Liver (tissue), 7 donors: ENCODE measurements at regions not wholly inside any gene's neighbourhood (a gene's known extent, or its start where the extent isn't known, plus 50 kb on each side); places are given as distances from the start of the nearest gene placed in this dataset.

ENCODE experiments used
- DNase-seq: peaks from one replicate; pipeline ENCODE4 v3.0.0-alpha.2; 2017; ENCODE audit warnings: low spot score
- H3K27ac ChIP-seq, 2 donors: one replicate each; pipeline ENCODE4 v1.7.0; 2013; ENCODE audit warnings: inconsistent platforms in 2 of 2, low read length in 2 of 2, control low read depth in 1 of 2, low read depth in 1 of 2, mild to moderate bottlenecking in 1 of 2
- H3K27me3 ChIP-seq, 4 donors: one replicate each; pipeline versions ENCODE4 v1.6.1 to v1.7.0; 2013; ENCODE audit warnings: low read length in 3 of 4, inconsistent platforms in 1 of 4, mild to moderate bottlenecking in 1 of 4, moderate library complexity in 1 of 4; ENCODE audit not compliant: control insufficient read depth in 4 of 4, insufficient read depth in 4 of 4
- H3K36me3 ChIP-seq, 4 donors: one replicate each; pipeline versions ENCODE4 v1.6.1 to v1.7.0; 2013; ENCODE audit warnings: low read length in 3 of 4, mild to moderate bottlenecking in 3 of 4, low read depth in 1 of 4, moderate library complexity in 1 of 4; ENCODE audit not compliant: control insufficient read depth in 4 of 4, insufficient read depth in 3 of 4
- H3K4me1 ChIP-seq, 4 donors: one replicate each; pipeline versions ENCODE4 v1.6.1 to v1.7.0; 2013; ENCODE audit warnings: low read length in 3 of 4, mild to moderate bottlenecking in 3 of 4, moderate library complexity in 1 of 4; ENCODE audit not compliant: control insufficient read depth in 4 of 4, insufficient read depth in 4 of 4
- H3K4me3 ChIP-seq, 3 donors: one replicate each; pipeline versions ENCODE4 v1.6.1 to v1.7.0; 2013; ENCODE audit warnings: low read length in 3 of 3, control low read depth in 1 of 3, low read depth in 1 of 3, mild to moderate bottlenecking in 1 of 3
- H3K9ac ChIP-seq, 2 donors: one replicate each; pipeline ENCODE4 v1.7.0; 2013; ENCODE audit warnings: low read length in 2 of 2, mild to moderate bottlenecking in 2 of 2, moderate library complexity in 2 of 2, control low read depth in 1 of 2, low read depth in 1 of 2
- H3K9me3 ChIP-seq, 4 donors: one replicate each; pipeline versions ENCODE4 v1.6.1 to v1.7.0; 2013; ENCODE audit warnings: low read length in 3 of 4; ENCODE audit not compliant: control insufficient read depth in 4 of 4
- ATF3 ChIP-seq: IDR thresholded peaks from 2 replicates; pipeline ENCODE4 v1.6.1; 2016; ENCODE audit warnings: antibody characterized with exemption
- EGR1 ChIP-seq, 2 donors: IDR thresholded peaks; 2 replicates each; pipeline ENCODE4 v1.6.1; 2016 to 2018; ENCODE audit warnings: antibody characterized with exemption in 2 of 2, low read depth in 2 of 2
- FOXA1 ChIP-seq: IDR thresholded peaks from 2 replicates; pipeline ENCODE4 v1.6.1; 2016; ENCODE audit warnings: antibody characterized with exemption
- FOXA2 ChIP-seq: IDR thresholded peaks from 2 replicates; pipeline ENCODE4 v1.6.1; 2016; ENCODE audit warnings: antibody characterized with exemption
- HNF4A ChIP-seq, 2 donors: conservative IDR thresholded peaks; 2 replicates each; pipeline ENCODE4 v1.6.1; 2016; ENCODE audit warnings: antibody characterized with exemption in 2 of 2, mild to moderate bottlenecking in 2 of 2
- HNF4G ChIP-seq: IDR thresholded peaks from 2 replicates; pipeline ENCODE4 v1.6.1; 2016; ENCODE audit warnings: antibody characterized with exemption
- JUND ChIP-seq, 2 donors: IDR thresholded peaks; 2 replicates each; pipeline ENCODE4 v1.6.1; 2016; ENCODE audit warnings: antibody characterized with exemption in 2 of 2
- MAX ChIP-seq: IDR thresholded peaks from 2 replicates; pipeline ENCODE4 v1.6.1; 2016; ENCODE audit warnings: antibody characterized with exemption
- NR2F2 ChIP-seq: IDR thresholded peaks from 2 replicates; pipeline ENCODE4 v1.6.1; 2016; ENCODE audit warnings: antibody characterized with exemption
- RAD21 ChIP-seq, 2 donors: IDR thresholded peaks; 2 replicates each; pipeline ENCODE4 v1.6.1; 2016; ENCODE audit warnings: antibody characterized with exemption in 2 of 2, mild to moderate bottlenecking in 2 of 2
- REST ChIP-seq: IDR thresholded peaks from 2 replicates; pipeline ENCODE4 v1.6.1; 2016; ENCODE audit warnings: antibody characterized with exemption, mild to moderate bottlenecking
- RXRA ChIP-seq, 2 donors: IDR thresholded peaks; 2 replicates each; pipeline ENCODE4 v1.6.1; 2017 to 2018; ENCODE audit warnings: antibody characterized with exemption in 2 of 2, mild to moderate bottlenecking in 1 of 2
- SP1 ChIP-seq: IDR thresholded peaks from 2 replicates; pipeline ENCODE4 v1.6.1; 2018; ENCODE audit warnings: antibody characterized with exemption, mild to moderate bottlenecking
- TAF1 ChIP-seq: conservative IDR thresholded peaks from 2 replicates; pipeline ENCODE4 v1.6.1; 2016; ENCODE audit warnings: antibody characterized with exemption, mild to moderate bottlenecking
- YY1 ChIP-seq: IDR thresholded peaks from 2 replicates; pipeline ENCODE4 v1.6.1; 2016; ENCODE audit warnings: antibody characterized with exemption, mild to moderate bottlenecking
- ZBTB33 ChIP-seq: IDR thresholded peaks from 2 replicates; pipeline ENCODE4 v1.6.1; 2016; ENCODE audit warnings: antibody characterized with exemption
- WGBS: extraction: QIAGEN DNeasy Blood & Tissue Kit; methylation state at CpG from one replicate; pipeline ENCODE4 v1.1.7; 2013; 5-methylcytosine and 5-hydroxymethylcytosine counted together
- donor health status: healthy.
- donor health status: healthy.
- donor health status: healthy.
- donor health status: healthy.

- no peak for TF ChIP-seq ZBTB33
- TF ChIP-seq FOXA2: no peak
- no peak for TF ChIP-seq RAD21 (IDR thresholded peaks at IDR 0.05)
- no peak for TF ChIP-seq YY1
- no peak for TF ChIP-seq EGR1 (IDR thresholded peaks at IDR 0.05; ENCODE audit: low read depth in 2 of 2)
- TF ChIP-seq NR2F2: no peak
- TF ChIP-seq TAF1: no peak
- TF ChIP-seq HNF4A (conservative IDR thresholded peaks at IDR 0.05): no peak
- TF ChIP-seq ATF3: no peak
Measured at GRCh38 chr12:103144278-103144677, 186.8 kb downstream of the ASCL1 start (continued).

GRCh38 chr12:103160622-103161021 is 203.1 kb downstream of the ASCL1 start:
- no peaks in the 10 kb centered on the region for H3K27me3 ChIP-seq
- TF ChIP-seq TAF1 (no peak), ATF3 (peak; percentile 17), RAD21 (IDR thresholded peaks at IDR 0.05) (peak; percentile 22 to 57), RXRA (IDR thresholded peaks at IDR 0.05) (peak in 1 of 2 donors; percentile 49), NR2F2 (no peak), FOXA1 (no peak), MAX (no peak), JUND (IDR thresholded peaks at IDR 0.05) (peak in 1 of 2 donors; percentile 24), SP1 (no peak), REST (no peak), HNF4A (conservative IDR thresholded peaks at IDR 0.05) (peak; percentile 56 to 72), HNF4G (no peak)
- H3K4me1 ChIP-seq: peaks cover 2 to 24% (median 21%) of the 10 kb centered on the region in 4 donors
- H3K27ac ChIP-seq: peak overlapping the region in 1 of 2 donors; percentile 42
- H3K9me3 ChIP-seq: no peaks in the 10 kb centered on the region
- WGBS: 91% methylated on average over 2 of the region's 2 CpGs
- no peak for DNase-seq
- no peak overlapping the region for H3K4me3 ChIP-seq
- no peak overlapping the region for H3K9ac ChIP-seq
- H3K36me3 ChIP-seq: no peaks in the 10 kb centered on the region
